RWPE2 (cell line): ENCODE measurements at regions not wholly inside any gene's neighbourhood (a gene's known extent, or its start where the extent isn't known, plus 50 kb on each side); places are given as distances from the start of the nearest gene placed in this dataset.

Experiments
- ATAC-seq: fragments of 200-7000 bp; cut with Tn5 transposase; 3 replicates; pipeline ENCODE4 v1.9.1; 2021; ENCODE audit warnings: low read depth
- DNase-seq: peaks from one replicate; pipeline ENCODE4 v3.0.0-alpha.2; 2020; ENCODE audit warnings: low spot score
- H3K27ac ChIP-seq: fragments of 450-650 bp; 2 replicates; pipeline ENCODE4 v1.5.1; 2017; ENCODE audit warnings: mild to moderate bottlenecking; ENCODE audit not compliant: poor library complexity, severe bottlenecking
- H3K27me3 ChIP-seq: fragments of 250-450 bp; sonication (Bioruptor Pico); 2 replicates; pipeline ENCODE4 v1.5.1; 2021; ENCODE audit warnings: mild to moderate bottlenecking, moderate library complexity; ENCODE audit not compliant: insufficient read depth, poor library complexity, severe bottlenecking
- H3K36me3 ChIP-seq: fragments of 250-450 bp; sonication (Bioruptor Pico); 2 replicates; pipeline ENCODE4 v1.5.1; 2020; ENCODE audit warnings: low read depth, mild to moderate bottlenecking, moderate library complexity
- H3K4me1 ChIP-seq: fragments of 250-450 bp; sonication (Bioruptor Pico); 2 replicates; pipeline ENCODE4 v1.5.1; 2021; ENCODE audit warnings: mild to moderate bottlenecking, moderate library complexity; ENCODE audit not compliant: insufficient read depth, poor library complexity, severe bottlenecking
- H3K4me3 ChIP-seq: fragments of 250-450 bp; sonication (Bioruptor Pico); 2 replicates; pipeline ENCODE4 v1.5.1; 2021; ENCODE audit warnings: mild to moderate bottlenecking, moderate library complexity; ENCODE audit not compliant: severe bottlenecking
- H3K9me3 ChIP-seq: fragments of 250-450 bp; sonication (Bioruptor Pico); 2 replicates; pipeline ENCODE4 v1.5.1; 2021; ENCODE audit warnings: mild to moderate bottlenecking, moderate library complexity; ENCODE audit not compliant: severe bottlenecking
- TF ChIP-seq, protein P1 (sequence below): fragments of 450-650 bp; IDR thresholded peaks from one replicate; pipeline ENCODE4 v1.5.1; 2017; ENCODE audit warnings: mild to moderate bottlenecking, moderate library complexity; ENCODE audit not compliant: poor library complexity, severe bottlenecking

DNA sequence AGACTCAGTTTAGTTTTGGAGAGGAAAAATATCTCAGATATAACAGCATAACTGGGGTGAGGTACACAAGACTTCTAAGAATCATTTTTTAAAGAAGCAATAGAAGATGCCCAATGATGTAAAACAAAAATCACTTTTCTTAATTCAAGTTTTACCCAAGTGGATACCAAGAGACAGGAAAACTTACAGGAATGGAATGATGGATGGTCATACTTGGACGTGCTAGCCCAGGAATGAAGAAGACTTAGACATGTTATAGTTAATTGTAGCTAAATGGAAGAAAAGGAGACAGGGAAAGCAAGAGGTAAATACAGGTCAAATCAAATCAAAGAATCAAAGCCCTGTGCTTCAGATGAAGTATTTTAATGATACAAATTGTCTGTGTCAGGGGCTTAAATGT, 312.7 kb upstream of the KCNJ16 start:
- H3K36me3 ChIP-seq = no peaks in the 10 kb centered on the region
- no peak overlapping the region for H3K4me3 ChIP-seq
- ATAC-seq (no peak), DNase-seq (no peak)
- H3K9me3 ChIP-seq = no peaks in the 10 kb centered on the region
- TF ChIP-seq, protein P1, sequence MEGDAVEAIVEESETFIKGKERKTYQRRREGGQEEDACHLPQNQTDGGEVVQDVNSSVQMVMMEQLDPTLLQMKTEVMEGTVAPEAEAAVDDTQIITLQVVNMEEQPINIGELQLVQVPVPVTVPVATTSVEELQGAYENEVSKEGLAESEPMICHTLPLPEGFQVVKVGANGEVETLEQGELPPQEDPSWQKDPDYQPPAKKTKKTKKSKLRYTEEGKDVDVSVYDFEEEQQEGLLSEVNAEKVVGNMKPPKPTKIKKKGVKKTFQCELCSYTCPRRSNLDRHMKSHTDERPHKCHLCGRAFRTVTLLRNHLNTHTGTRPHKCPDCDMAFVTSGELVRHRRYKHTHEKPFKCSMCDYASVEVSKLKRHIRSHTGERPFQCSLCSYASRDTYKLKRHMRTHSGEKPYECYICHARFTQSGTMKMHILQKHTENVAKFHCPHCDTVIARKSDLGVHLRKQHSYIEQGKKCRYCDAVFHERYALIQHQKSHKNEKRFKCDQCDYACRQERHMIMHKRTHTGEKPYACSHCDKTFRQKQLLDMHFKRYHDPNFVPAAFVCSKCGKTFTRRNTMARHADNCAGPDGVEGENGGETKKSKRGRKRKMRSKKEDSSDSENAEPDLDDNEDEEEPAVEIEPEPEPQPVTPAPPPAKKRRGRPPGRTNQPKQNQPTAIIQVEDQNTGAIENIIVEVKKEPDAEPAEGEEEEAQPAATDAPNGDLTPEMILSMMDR = no peak
- H3K27me3 ChIP-seq = no peaks in the 10 kb centered on the region
- peak overlapping the region; percentile 94 for H3K27ac ChIP-seq
- H3K4me1 ChIP-seq = peaks cover 50% of the 10 kb centered on the region

DNA sequence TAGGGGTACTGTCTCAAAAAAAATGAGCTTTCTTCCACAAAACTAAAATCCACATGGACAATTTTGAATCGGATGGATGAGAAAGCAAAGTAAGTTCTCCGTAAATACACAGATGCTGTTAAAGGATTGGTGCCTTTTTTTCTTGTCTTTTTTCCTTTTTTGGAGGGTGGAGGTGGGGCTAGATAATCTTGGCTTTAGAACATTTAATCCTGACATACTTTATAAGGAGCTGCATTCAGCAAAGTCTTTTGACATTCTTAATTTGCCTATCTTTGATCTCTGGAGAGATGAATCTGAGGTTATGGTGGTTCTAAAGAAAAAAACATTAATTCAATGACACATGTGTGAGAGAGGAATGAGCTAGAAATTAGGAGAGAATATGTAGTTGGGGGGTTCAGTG, 312.3 kb upstream of the KCNJ16 start:
- Histone ChIP-seq H3K36me3 (no peaks in the 10 kb centered on the region), H3K27me3 (no peaks in the 10 kb centered on the region), H3K27ac (peak overlapping the region; percentile 94), H3K4me1 (peaks cover 46% of the 10 kb centered on the region), H3K9me3 (no peaks in the 10 kb centered on the region), H3K4me3 (no peak overlapping the region)
- TF ChIP-seq, protein P1 = no peak
- ATAC-seq (no peak), DNase-seq (no peak)

GRCh38 chr17:69763503-69763902, 311.5 kb upstream of the KCNJ16 start:
- no peak overlapping the region for H3K4me3 ChIP-seq
- H3K27ac ChIP-seq = peak overlapping the region; percentile 94
- no peaks in the 10 kb centered on the region for H3K27me3 ChIP-seq
- no peaks in the 10 kb centered on the region for H3K36me3 ChIP-seq
- ATAC-seq (0 out of 3 replicates have a peak, but pooled peaks have one; percentile 23), DNase-seq (no peak)
- H3K4me1 ChIP-seq = peaks cover 39% of the 10 kb centered on the region
- no peaks in the 10 kb centered on the region for H3K9me3 ChIP-seq
- TF ChIP-seq, protein P1 = no peak

- H3K4me3 ChIP-seq = no peak overlapping the region
- H3K36me3 ChIP-seq = no peaks in the 10 kb centered on the region
- TF ChIP-seq, protein P1 = no peak
- DNase-seq (no peak), ATAC-seq (no peak)
- H3K9me3 ChIP-seq = no peaks in the 10 kb centered on the region
- H3K4me1 ChIP-seq = peaks cover 38% of the 10 kb centered on the region
- H3K27ac ChIP-seq = peak overlapping the region; percentile 94
- H3K27me3 ChIP-seq = no peaks in the 10 kb centered on the region
Measured at GRCh38 chr17:69764146-69764545, 310.9 kb upstream of the KCNJ16 start.

GRCh38 chr17:69769050-69769449, 306.0 kb upstream of the KCNJ16 start:
- TF ChIP-seq, protein P1 = no peak
- H3K27ac ChIP-seq = no peak overlapping the region
- no peak for DNase-seq
- H3K4me3 ChIP-seq = no peak overlapping the region
- peaks cover 15% of the 10 kb centered on the region for H3K4me1 ChIP-seq
- H3K9me3 ChIP-seq = peaks cover 5% of the 10 kb centered on the region
- no peaks in the 10 kb centered on the region for H3K27me3 ChIP-seq
- ATAC-seq = no peak
- H3K36me3 ChIP-seq = no peaks in the 10 kb centered on the region
